GM18909 (cell line): ENCODE measurements at regions not wholly inside any gene's neighbourhood (a gene's known extent, or its start where the extent isn't known, plus 50 kb on each side); places are given as distances from the start of the nearest gene placed in this dataset.

Experiments
- ATAC-seq: cut with Tn5 transposase; IDR thresholded peaks from one replicate; pipeline ENCODE4 v1.9.1; 2021; ENCODE audit warnings: mild to moderate bottlenecking; ENCODE audit not compliant: unreplicated experiment, poor library complexity

DNA sequence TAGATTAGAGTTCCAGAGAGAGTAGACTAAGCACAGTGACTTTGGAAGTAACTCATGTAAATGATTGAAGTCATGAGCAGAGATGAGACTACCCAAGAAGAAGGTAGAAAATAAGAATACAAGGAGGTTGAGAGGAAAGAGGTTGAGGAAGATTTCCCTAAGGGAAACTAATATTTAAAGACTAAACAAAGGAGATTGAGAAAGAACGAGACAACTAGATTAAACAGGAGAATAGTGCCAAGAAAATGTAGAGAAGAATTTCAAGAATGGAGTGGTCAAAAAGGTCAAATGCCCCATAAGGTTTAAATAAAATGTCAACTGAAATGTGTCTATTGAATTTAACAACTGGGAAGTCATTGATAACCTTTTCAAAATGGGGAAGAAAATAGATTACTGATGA lies 59.0 kb downstream of the RPS29 start:
- ATAC-seq, result no peak

DNA sequence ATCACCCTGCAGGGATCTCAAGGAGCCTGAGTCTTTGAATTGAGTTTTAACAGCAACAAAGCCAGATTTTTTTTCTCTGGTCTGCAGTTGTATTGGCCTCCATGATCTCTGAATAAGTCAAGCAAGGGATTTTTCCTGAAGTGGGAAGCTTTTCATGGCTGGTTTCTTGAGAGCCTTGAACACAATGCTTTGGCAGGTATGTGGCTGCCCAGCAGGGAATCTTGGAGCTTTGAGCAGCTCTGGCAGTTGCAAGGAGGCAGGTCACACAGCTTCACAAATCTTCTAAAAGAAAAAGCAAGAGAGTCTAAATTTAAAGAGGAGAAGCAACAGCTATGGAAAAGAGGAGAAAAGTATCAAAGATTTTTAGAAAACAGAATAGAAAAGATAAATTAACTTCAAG lies 60.1 kb downstream of the RPS29 start:
- ATAC-seq, result no peak

DNA sequence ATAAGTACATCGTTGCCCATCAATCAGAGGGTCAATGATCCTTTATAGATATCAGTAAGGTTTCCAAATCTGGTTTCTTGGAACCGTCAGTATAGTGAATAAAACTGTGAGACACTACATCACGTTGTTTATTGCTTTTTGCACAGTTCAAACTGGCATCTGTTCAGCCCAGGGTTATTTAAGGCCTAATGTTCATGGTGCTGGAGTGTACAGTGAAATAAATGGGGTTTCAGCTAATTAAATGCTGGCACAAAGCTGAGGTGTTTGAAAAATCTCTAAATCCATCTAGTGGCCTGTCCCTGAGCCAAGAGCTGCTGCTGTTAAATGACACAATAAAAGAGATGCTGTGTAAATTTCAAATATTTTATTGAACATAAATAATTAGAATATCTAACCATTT lies 69.9 kb downstream of the RPS29 start:
- ATAC-seq, result no peak

DNA sequence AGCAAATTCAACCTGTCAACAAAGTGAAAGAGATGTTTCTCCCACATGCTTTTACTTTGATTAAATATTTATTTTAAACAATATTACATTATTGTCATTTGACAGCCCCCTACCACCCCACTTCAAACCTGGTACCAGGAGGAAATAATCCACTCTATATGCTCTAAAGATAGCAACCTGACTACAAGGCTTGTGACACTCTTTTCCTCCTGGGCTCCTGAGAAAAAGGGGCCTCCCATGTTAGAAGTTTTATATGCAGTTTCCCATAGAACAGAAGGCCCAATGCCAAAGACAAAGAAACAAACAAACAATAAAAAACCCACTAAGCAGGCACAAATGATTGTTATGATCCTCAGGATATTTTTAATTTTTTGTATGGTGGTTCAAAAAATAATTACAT lies 73.6 kb downstream of the RPS29 start:
- ATAC-seq, result no peak

DNA sequence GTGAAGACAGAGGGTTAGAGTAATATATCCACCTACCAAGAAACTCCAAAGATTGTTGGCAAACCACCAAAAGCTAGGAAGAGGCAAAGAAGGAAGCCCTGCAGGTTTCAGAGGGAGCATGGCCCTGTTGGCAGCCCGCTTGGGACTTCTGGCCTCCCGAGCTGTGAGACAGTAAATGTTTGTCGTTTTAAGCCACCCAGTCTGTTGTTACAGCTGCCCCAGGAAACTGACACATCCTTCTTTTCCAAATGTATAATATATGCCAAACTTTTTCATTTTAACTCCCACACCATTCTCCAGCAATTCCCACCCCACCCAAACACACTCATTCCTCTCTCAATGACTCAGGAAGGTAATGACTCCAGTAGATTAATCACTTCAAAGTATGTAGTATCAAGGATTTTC lies 74.0 kb downstream of the RPS29 start:
- ATAC-seq, result no peak

DNA sequence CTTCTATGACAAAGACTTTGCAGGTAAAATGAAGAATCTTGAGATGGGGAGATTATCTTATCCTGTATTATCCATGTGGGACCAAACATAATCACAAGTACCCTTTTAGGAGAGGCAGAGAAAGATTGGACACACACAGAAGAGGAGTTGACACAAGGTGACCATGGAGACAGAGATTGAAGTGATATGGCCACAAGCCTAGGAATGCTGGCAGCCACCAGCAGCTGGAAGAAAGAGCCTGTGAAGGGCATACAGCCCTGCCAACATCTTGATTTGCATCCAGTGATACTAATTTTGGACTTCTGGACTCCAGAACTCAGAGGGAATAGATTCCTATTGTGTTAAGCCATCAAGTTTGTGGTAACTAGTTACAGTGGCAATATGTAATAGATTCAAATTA lies 78.1 kb downstream of the RPS29 start:
- no peak for ATAC-seq

DNA sequence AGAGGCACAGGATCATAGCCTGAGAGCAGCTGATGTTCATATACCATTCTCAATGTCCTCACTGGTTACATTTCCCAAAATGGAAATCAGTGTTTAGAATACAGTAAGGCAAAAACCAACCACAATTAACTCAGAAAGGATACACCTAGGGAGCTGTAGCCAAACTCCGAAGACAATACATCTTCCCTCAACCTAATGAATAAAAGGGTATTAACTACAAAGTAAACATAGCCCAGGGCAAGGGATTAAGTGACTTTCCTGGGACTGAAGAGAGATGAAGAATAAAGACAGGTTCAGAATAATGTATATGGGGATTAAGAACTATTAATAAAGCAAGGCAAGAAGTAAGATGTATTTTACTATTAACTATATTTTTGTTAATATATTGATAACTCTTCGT lies 79.5 kb downstream of the RPS29 start:
- ATAC-seq, result no peak

DNA sequence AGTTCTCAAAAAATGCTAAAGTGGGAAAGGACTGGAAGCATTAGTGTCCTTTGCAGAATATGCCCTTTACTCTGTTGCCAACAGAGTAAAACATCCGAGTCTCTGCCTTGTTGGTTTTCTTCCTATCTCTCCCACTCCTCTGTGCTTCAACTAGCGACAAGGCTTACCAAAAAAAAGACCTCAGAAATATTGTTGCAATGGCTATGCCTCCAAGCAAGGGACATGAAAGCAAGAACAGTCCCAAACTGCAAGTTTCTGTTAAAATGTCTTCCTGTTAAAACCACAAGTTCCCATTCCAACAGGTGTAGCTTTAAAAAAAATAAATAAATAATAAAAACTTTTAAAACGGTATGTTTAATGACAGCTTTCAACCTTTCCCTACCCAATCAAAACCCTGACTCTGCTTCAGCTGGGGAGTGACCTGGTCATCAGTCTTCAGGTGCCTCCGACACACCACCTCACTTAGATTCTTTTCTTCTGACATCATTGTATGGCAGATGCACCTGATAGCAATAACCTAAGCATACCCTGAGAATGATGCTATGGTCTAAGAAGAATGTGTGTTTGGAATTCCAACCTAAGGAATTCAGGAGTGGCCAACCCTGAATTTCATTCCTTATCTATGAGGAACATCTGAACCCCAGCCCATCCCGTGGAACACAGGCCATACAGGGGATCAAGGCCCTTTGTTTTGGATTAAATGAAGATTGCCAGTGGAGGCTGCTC lies 81.0 kb downstream of the RPS29 start:
- ATAC-seq, result no peak

DNA sequence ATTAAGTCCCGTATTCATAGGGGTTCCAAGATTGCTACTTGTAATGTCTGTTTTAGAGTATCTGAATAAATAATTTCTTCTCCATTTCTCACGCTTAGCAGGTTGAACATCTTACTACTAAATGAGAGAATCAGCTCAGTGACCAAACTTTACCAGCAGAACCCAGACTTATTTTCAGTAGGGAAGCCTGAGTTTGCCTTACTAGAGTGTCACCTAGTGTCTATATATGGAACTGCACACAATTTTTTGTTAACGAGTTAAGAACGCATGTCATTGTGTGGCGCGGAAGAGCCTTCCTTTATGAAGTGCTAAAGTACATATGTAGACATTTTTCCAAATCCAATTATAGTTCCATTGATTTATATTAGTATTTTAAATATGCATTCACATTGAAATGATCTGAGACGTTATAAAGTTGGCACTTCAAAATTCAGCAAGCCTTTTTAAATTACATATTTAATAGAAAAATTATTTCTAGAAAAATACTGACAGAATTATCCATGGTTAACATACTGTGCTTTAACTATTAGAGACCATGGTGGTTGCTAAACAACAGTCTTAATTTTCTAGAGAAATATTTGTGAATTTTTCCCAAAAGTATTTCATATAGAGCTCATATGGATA lies 88.3 kb downstream of the RPS29 start:
- ATAC-seq, result peak; percentile 91

DNA sequence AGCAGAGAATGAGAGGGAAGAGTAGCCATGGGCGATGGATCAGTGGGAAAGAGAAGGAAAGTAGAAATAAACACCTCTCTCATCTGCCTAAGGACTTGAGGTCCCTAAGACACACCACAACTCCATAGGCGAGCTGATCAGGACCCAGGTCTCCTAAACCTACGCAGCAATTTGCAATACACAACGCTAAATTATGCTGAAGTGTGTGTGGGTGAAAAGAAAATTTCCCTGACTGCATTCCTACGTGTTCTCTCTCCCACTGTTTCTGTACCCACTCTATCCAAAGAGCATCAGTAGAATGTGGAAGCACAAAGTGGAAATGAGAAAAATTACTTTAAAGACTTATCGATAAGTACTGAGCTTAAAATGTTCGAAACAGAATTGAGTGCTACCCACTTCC lies 88.9 kb downstream of the RPS29 start:
- ATAC-seq, result no peak

DNA sequence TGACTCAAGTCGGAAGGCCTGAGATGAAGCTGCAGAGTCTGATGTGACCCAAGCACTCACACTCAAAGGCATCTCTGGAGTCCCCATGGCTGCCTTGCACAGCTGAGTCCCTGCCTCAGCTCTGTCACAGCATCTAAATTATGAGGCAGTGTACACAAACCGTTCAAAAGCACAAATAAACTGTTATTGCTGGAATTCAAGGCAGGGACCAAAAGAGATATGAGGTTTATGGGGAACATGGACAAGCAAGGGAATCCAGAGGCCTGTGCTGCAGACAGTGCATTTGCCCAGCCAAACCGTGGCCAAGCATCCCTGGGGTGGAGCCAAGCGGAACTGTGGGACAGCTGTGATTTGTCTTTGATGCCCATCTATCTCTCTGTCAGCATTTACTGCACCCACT lies 91.3 kb downstream of the RPS29 start:
- ATAC-seq, result no peak

DNA sequence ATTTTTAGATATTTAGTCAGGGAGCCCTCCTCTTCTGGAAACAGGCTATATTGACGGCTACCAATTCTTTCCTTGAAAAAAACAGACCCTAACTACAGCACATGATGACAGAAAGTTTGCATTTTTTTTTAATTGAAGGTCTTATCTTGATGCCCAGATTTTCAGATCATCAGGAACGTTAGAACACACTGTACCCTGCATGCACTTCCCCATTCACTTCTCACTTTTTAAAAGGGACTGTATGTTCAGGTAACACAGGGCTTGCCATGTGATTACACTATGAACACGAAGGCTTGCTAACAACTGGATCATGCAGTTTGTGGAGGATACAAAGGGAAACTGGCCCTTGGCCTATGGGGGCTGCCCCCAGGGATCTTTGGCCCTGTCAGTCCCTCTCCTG lies 92.6 kb downstream of the RPS29 start:
- ATAC-seq, result no peak

DNA sequence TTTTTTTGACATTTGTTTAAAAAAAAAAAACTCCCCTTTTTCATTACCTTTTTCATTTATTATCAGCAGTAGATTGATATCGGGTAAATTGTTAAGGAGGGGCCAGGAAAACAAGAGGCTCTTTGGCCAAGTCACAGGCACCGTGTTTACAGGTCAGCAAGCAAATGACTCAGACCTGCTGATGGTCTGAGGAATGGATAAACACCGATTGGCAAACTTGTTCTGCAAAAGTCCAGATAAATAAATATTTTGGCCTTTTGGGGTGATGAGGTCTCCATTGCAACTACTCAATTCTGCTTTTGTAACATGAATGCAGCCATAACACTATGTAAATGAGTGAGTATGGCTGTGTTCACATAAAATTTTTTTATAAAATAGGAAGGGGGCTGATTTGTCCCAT lies 94.0 kb downstream of the RPS29 start:
- ATAC-seq, result no peak

DNA sequence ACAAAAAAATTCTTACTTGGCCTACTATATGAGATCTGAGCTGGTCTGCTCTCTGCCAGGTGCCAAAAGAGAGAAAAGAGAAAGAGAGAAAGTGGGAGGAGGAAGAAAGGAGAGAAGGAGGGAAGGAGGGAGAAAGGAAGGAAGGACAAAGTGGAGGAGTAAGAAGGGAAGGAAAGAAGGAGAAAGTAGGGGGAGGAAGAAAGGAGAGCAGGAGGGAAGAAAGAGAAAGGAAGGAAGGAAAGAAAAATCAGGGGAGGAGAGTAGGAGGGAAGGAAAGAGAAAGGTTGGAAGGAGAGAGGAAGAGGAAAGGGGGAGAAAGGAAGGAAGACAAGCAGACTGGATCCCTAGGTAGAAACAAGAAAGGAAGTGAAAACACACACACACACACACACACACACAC lies 96.8 kb downstream of the RPS29 start:
- no peak for ATAC-seq

DNA sequence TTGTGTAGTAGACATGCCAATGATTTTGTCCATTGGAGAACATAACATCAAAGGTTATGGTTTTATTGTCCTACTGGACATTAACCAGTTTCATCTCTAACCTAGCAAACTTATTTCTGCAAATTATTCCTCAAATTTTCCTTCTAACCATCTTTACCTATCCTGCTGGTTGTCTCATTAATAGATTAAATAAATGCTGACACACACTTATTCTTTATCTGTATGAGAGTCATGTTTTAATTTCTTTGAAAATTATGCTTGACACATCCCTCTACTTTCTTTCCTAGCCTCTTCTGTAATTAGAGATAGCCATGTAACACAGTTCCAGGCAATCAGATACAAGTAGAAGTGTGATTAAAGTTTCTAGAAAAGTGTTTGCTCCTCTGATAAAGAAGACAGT lies 98.9 kb downstream of the RPS29 start:
- ATAC-seq, result no peak

DNA sequence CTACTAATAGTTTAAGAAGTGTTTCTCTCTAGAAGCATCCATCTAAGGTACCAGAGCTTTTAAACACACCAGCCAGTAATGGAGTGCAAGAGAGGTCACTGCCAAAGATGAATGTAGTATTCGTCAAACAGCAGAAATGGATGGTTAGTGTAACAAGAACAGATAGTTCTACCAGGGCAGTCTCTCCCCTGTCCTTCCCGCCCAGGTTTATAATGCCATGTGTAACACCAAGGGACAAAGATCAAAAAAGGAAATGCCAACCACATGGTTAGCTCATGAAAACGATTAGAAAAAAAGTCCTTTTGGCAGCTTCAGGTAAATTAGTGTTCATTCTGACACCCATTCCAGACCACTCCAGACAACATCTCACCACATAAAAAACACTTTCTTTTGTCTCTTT lies 100.9 kb downstream of the RPS29 start:
- ATAC-seq, result no peak

DNA sequence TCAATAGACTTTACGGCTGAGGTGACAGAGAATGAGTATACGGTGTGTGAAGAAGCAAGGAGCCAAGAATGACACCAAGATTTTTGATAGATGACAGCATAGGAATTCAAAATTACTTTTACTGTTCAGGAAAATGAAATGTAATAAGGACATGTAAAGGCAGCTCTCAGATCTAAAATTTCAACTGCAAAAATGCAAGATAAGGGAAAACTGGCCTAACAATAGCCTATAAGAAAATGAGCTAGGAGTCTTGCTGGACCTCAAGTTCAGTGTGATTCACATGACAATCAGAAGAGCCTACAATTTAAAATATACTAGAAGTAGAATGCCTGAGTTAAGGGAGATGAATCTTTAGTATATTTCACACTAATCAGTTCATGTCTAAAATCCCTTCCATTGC lies 102.0 kb downstream of the RPS29 start:
- ATAC-seq, result no peak

DNA sequence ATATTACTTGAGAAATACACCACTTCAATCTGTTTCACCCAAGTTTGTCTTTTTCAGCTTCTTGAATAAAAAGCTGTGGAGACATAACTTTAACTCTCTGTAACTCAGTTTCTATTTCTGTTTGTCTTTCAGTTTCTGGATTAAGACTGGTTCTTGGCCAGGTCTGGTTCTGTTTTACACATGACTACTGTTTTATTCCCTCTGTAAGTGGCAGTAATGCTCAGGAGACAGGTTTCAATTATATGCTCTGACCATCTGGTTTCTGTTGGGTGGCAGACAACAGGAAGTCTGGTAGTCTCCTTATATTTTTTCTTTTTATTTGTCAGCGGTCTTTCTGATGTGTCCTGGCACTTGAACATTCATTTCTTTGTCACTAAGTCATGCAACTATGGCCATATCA lies 102.9 kb downstream of the RPS29 start:
- peak; percentile 81 for ATAC-seq

DNA sequence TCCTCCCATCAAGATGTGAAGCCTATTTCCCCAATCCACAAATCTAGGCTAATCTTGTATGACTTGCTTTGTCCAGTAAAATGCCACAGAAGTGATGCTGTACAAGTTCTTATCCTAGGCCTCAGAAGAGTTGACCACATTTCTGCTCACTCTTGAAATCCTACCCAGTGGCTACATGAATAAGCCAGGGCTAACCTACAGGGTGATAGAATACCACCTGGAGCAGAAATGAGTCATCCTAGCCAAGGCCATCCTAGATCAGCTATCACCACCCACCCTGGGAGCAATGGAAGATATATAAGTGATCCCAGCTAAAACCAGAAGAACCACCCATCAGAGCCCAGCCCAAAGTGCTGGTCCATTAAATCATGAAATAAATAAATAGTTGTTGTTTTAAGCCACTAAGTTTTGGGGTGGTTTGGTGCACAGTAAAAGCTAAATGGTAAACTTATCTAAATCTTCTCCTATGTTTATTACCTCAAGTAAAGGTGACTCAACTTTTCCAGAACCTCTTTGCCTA lies 105.1 kb downstream of the RPS29 start:
- no peak for ATAC-seq

DNA sequence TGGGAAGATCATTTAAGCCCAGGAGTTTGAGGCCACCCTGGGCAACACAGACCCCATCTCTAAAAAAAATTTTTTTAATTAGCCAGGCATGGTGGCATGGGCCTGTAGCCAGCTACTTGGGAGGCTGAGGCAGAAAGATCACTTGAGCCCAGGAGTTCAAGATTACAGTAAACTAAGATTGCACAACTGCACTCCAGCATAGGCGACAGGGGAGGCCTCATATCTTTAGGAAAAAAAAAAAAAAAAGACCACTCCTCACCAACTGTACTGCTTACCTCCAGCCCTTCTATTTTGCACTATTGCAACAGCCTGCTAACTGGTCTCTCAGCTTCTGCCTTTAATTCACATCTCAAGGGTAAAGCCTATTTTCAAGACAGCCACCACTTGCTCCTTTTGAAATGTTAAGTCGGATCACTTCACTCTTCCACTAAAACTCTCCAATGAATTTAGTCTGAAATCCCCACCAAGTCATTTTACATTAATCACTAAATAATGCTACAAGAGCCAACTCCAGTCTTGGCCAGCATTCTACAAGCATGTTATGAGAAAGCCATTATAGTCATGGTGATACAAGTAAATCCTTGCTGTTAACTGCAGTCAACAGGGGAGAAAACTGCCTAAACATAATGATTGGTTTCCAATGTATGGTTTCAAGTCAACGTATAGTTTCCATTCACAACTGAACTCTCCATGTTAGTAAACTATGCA lies 106.0 kb downstream of the RPS29 start:
- no peak for ATAC-seq

DNA sequence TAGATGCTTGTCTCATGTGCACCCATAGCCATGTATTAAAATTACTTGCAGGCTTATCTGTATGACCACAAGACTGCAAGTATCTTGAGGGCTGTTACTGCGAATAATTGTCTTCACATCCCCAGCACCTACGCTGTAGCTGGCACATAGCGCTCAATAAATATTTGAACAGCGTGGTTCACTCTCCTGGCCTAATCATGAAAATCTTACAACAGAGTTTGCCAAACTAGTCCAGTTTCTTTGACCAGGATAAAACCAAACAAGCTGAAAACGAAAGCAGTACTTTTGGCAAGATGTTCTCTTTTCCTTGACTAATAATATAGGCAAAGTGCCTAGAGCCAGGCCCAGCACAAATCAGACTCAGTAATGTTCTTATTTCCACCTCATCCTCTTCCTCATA lies 106.7 kb downstream of the RPS29 start:
- no peak for ATAC-seq

DNA sequence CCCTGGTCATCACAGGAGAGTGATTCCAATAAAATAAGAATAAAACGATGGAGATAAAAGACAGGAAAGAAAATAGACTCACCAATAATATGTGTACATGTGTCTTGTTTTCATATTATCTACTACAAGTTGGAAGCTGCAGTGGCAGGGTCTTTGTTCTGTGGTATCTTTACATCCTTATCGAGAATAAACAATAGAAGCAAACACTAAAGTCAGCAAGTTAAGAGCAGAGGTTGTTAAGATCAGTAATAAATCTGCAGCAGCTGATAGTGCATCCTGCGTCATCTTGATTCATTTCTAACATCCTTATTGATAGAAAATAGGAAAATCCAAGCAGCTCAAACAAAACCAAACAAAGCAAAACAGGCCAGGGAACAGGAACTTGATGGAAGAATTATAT lies 107.4 kb downstream of the RPS29 start:
- no peak for ATAC-seq
